HEK293T (cell line): ENCODE measurements at regions not wholly inside any gene's neighbourhood (a gene's known extent, or its start where the extent isn't known, plus 50 kb on each side); places are given as distances from the start of the nearest gene placed in this dataset.

Experiments
- ELF4 ChIP-seq: fragments of 450-650 bp; IDR thresholded peaks from 2 replicates; pipeline ENCODE4 v1.6.1; 2017; ENCODE audit warnings: antibody characterized with exemption
- FOXK2 ChIP-seq: fragments of 450-650 bp; IDR thresholded peaks from 2 replicates; pipeline ENCODE4 v1.6.1; 2016; ENCODE audit warnings: mild to moderate bottlenecking
- HDGF ChIP-seq: fragments of 450-650 bp; IDR thresholded peaks from 2 replicates; pipeline ENCODE4 v1.6.1; 2017; ENCODE audit warnings: antibody characterized with exemption, borderline replicate concordance
- SP1 ChIP-seq: fragments of 450-650 bp; IDR thresholded peaks from 2 replicates; pipeline ENCODE4 v1.6.1; 2017

DNA sequence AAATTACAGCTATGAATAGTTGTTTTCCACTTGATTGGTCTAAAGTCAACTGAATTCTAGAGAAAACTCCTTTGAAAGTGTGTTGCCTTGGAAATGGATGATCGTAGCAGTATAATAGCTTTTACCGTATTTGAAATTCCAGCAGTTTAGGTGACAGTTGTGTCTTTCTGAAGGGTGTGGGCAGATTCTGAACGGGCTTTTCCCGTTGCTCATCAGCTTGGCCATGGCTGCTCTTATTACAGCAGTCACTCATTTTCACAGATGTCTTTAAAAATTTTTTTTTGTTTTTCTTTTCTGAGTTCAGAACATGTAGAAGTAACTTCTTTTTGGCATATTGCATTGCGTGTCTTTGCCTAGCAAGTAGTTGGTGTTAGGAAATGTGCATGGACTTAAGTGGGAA lies 69.6 kb upstream of the SLC4A4 start:
- no peak for TF ChIP-seq ELF4
- no peak for TF ChIP-seq SP1
- TF ChIP-seq HDGF = no peak
- no peak for TF ChIP-seq FOXK2
